ENCODE measurements at regions not wholly inside any gene's neighbourhood (a gene's known extent, or its start where the extent isn't known, plus 50 kb on each side); places are given as distances from the start of the nearest gene placed in this dataset.

- H3K9me3 ChIP-seq (ENCODE audit: control insufficient read depth, insufficient read depth, low read depth, low read length): no peaks in the 10 kb centered on the region
- H3K4me3 ChIP-seq (ENCODE audit: low read depth in 2 of 2, low read length in 2 of 2): no peak overlapping the region
- BruUV-seq (replicated peaks): no TSS peak
- intact Hi-C loops (cut with micrococcal nuclease; ENCODE audit: unreplicated experiment) (no loop called here), in situ Hi-C loops (cut with HindIII; ENCODE audit: low pct_unique_long_range_greater_than_20kb, low sequenced_read_pairs) (no loop called here)
- H3K27me3 ChIP-seq (ENCODE audit: control insufficient read depth, insufficient read depth, low read length): no peaks in the 10 kb centered on the region
- H3K36me3 ChIP-seq (ENCODE audit: control insufficient read depth, insufficient read depth, low read length): no peaks in the 10 kb centered on the region
- CTCF ChIA-PET: no interaction called here
- TF ChIP-seq, protein P1, sequence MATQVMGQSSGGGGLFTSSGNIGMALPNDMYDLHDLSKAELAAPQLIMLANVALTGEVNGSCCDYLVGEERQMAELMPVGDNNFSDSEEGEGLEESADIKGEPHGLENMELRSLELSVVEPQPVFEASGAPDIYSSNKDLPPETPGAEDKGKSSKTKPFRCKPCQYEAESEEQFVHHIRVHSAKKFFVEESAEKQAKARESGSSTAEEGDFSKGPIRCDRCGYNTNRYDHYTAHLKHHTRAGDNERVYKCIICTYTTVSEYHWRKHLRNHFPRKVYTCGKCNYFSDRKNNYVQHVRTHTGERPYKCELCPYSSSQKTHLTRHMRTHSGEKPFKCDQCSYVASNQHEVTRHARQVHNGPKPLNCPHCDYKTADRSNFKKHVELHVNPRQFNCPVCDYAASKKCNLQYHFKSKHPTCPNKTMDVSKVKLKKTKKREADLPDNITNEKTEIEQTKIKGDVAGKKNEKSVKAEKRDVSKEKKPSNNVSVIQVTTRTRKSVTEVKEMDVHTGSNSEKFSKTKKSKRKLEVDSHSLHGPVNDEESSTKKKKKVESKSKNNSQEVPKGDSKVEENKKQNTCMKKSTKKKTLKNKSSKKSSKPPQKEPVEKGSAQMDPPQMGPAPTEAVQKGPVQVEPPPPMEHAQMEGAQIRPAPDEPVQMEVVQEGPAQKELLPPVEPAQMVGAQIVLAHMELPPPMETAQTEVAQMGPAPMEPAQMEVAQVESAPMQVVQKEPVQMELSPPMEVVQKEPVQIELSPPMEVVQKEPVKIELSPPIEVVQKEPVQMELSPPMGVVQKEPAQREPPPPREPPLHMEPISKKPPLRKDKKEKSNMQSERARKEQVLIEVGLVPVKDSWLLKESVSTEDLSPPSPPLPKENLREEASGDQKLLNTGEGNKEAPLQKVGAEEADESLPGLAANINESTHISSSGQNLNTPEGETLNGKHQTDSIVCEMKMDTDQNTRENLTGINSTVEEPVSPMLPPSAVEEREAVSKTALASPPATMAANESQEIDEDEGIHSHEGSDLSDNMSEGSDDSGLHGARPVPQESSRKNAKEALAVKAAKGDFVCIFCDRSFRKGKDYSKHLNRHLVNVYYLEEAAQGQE (IDR thresholded peaks at IDR 0.05; ENCODE audit: insufficient read depth in 1 of 2, low read depth in 2 of 2, low read length in 1 of 2): no peak
- TF ChIP-seq CTCF (IDR thresholded peaks at IDR 0.05): no peak
- TF ChIP-seq TCF7L2 (IDR thresholded peaks at IDR 0.05; ENCODE audit: low read depth, low read length): no peak
- DNase-seq (ENCODE audit: low read depth, low spot score) (no peak), ATAC-seq (no peak)
- H3K27ac ChIP-seq (ENCODE audit: low read length): no peak overlapping the region
- POLR2A ChIA-PET: no interaction called here
- no peaks in the 10 kb centered on the region for H3K4me1 ChIP-seq (ENCODE audit: control insufficient read depth, insufficient read depth, low read length)
These were observed 744.8 kb downstream of the KCTD16 start for GRCh38 chr5:144915452-144915851.

DNA sequence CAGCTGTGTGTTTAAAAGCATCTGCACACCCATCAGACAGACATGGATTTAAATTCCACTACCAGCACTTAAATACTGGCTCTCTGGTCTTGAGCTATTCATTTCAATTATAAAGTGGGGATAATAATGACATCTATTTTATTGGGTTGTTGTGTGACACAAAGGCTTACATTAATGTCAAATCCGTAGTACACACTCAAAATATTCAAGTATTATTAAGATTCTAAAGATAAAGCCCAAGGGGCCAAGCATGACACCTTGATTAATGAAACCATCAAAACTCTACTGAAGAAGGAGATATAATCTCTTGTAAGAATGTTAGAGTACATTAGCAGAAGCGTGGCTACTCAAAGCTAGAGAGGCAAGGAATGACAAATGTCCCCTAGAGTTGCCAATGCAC is 743.0 kb downstream of the KCTD16 start:
- Histone ChIP-seq H3K4me3 (ENCODE audit: low read depth in 2 of 2, low read length in 2 of 2) (no peak overlapping the region), H3K27ac (ENCODE audit: low read length) (no peak overlapping the region), H3K36me3 (ENCODE audit: control insufficient read depth, insufficient read depth, low read length) (no peaks in the 10 kb centered on the region), H3K9me3 (ENCODE audit: control insufficient read depth, insufficient read depth, low read depth, low read length) (no peaks in the 10 kb centered on the region), H3K4me1 (ENCODE audit: control insufficient read depth, insufficient read depth, low read length) (no peaks in the 10 kb centered on the region), H3K27me3 (ENCODE audit: control insufficient read depth, insufficient read depth, low read length) (no peaks in the 10 kb centered on the region)
- ATAC-seq: no peak
- BruUV-seq (replicated peaks): no TSS peak
- POLR2A ChIA-PET: no interaction called here
- no peak for DNase-seq (ENCODE audit: low read depth, low spot score)
- no peak for TF ChIP-seq POLR2AphosphoS5 (IDR thresholded peaks at IDR 0.05; ENCODE audit: low read depth, low read length)
- no peak for TF ChIP-seq SIN3A (IDR thresholded peaks at IDR 0.05; ENCODE audit: borderline replicate concordance, insufficient read depth, low read depth, low read length)
- no peak for TF ChIP-seq CTCF (IDR thresholded peaks at IDR 0.05)
- TF ChIP-seq TCF7L2 (IDR thresholded peaks at IDR 0.05; ENCODE audit: low read depth, low read length): no peak
- TF ChIP-seq, protein P1 (IDR thresholded peaks at IDR 0.05; ENCODE audit: insufficient read depth in 1 of 2, low read depth in 2 of 2, low read length in 1 of 2): no peak
- in situ Hi-C loops (cut with HindIII; ENCODE audit: low pct_unique_long_range_greater_than_20kb, low sequenced_read_pairs): no loop called here
- CTCF ChIA-PET: no interaction called here
- intact Hi-C loops (cut with micrococcal nuclease; ENCODE audit: unreplicated experiment): no loop called here
